Spinal cord (tissue), 9 donors: ENCODE measurements at regions not wholly inside any gene's neighbourhood (a gene's known extent, or its start where the extent isn't known, plus 50 kb on each side); places are given as distances from the start of the nearest gene placed in this dataset.
"Not testable (repeated sequence)": the region's sequence is repeated elsewhere in the genome, so short reads cannot be mapped to it uniquely, and the experiment has no call there.

Experiments used
- DNase-seq, 6 donors: peaks; one replicate each; pipeline versions ENCODE4 v3.0.0 to v3.0.0-alpha.2; 2013 to 2015; ENCODE audit warnings: low spot score in 6 of 6, low read depth in 4 of 6
- H3K27ac ChIP-seq: one replicate; pipeline ENCODE4 v1.5.1; 2013; ENCODE audit warnings: low read depth, low read length, control low read depth
- H3K27me3 ChIP-seq: one replicate; pipeline ENCODE4 v1.6.1; 2013; ENCODE audit warnings: low read length; ENCODE audit not compliant: control insufficient read depth, insufficient read depth
- H3K36me3 ChIP-seq: one replicate; pipeline ENCODE4 v1.6.1; 2013; ENCODE audit warnings: low read length; ENCODE audit not compliant: control insufficient read depth, insufficient read depth
- H3K4me1 ChIP-seq: one replicate; pipeline ENCODE4 v1.6.1; 2013; ENCODE audit warnings: low read length; ENCODE audit not compliant: control insufficient read depth, insufficient read depth
- H3K4me3 ChIP-seq: one replicate; pipeline ENCODE4 v1.5.1; 2013; ENCODE audit warnings: low read depth, low read length, control low read depth
- H3K9me3 ChIP-seq: one replicate; pipeline ENCODE4 v1.6.1; 2013; ENCODE audit warnings: low read length; ENCODE audit not compliant: control insufficient read depth, insufficient read depth
- WGBS: methylation state at CpG from one replicate; pipeline ENCODE4 v1.1.5; 2013; ENCODE audit warnings: missing lambda C conversion rate; ENCODE audit not compliant: insufficient coverage; 5-methylcytosine and 5-hydroxymethylcytosine counted together
- donor health status: healthy.

GRCh38 chr6:6438286-6438685 lies 117.8 kb upstream of the F13A1 start:
- 67% methylated on average over 1 of the region's 2 CpGs for WGBS
- peak in 1 of 6 donors; percentile 62 for DNase-seq
- Histone ChIP-seq H3K4me1 (no peaks in the 10 kb centered on the region), H3K27me3 (no peaks in the 10 kb centered on the region), H3K36me3 (no peaks in the 10 kb centered on the region), H3K27ac (no peak overlapping the region), H3K4me3 (no peak overlapping the region), H3K9me3 (no peaks in the 10 kb centered on the region)

- WGBS = 60% methylated on average over 1 of the region's 1 CpG
- Histone ChIP-seq H3K4me1 (no peaks in the 10 kb centered on the region), H3K9me3 (no peaks in the 10 kb centered on the region), H3K27ac (no peak overlapping the region), H3K27me3 (no peaks in the 10 kb centered on the region), H3K36me3 (no peaks in the 10 kb centered on the region), H3K4me3 (no peak overlapping the region)
- peak in 4 of 6 donors; percentile 2 to 41 (median 19) for DNase-seq
These were observed 119.3 kb upstream of the F13A1 start for GRCh38 chr6:6439778-6440177.

- Histone ChIP-seq H3K4me1 (no peaks in the 10 kb centered on the region), H3K36me3 (no peaks in the 10 kb centered on the region), H3K9me3 (no peaks in the 10 kb centered on the region), H3K27ac (no peak overlapping the region), H3K4me3 (no peak overlapping the region), H3K27me3 (no peaks in the 10 kb centered on the region)
- no peak for DNase-seq
- WGBS = no CpG with 5 or more reads among the region's 2 CpGs
These were observed 131.5 kb upstream of the F13A1 start for GRCh38 chr6:6452002-6452401.

- Histone ChIP-seq H3K27ac (no peak overlapping the region), H3K27me3 (no peaks in the 10 kb centered on the region), H3K4me3 (no peak overlapping the region), H3K4me1 (no peaks in the 10 kb centered on the region), H3K9me3 (no peaks in the 10 kb centered on the region), H3K36me3 (no peaks in the 10 kb centered on the region)
- WGBS = no CpG with 5 or more reads among the region's 1 CpG
- no peak for DNase-seq
These were observed 132.7 kb upstream of the F13A1 start for GRCh38 chr6:6453186-6453585.

- 89% methylated on average over 2 of the region's 2 CpGs for WGBS
- no peaks in the 10 kb centered on the region for H3K27me3 ChIP-seq
- no peaks in the 10 kb centered on the region for H3K9me3 ChIP-seq
- no peaks in the 10 kb centered on the region for H3K4me1 ChIP-seq
- no peak overlapping the region for H3K4me3 ChIP-seq
- peak in 1 of 6 donors; percentile 14 for DNase-seq
- H3K36me3 ChIP-seq = no peaks in the 10 kb centered on the region
- H3K27ac ChIP-seq = no peak overlapping the region
These were observed 133.2 kb upstream of the LY86 start for GRCh38 chr6:6455272-6455671.

GRCh38 chr6:6458172-6458571 lies 130.3 kb upstream of the LY86 start:
- Histone ChIP-seq H3K27ac (no peak overlapping the region), H3K4me1 (no peaks in the 10 kb centered on the region), H3K36me3 (no peaks in the 10 kb centered on the region), H3K27me3 (no peaks in the 10 kb centered on the region), H3K4me3 (no peak overlapping the region), H3K9me3 (no peaks in the 10 kb centered on the region)
- no peak for DNase-seq
- no CpG with 5 or more reads among the region's 2 CpGs for WGBS

- DNase-seq, H3K9me3 ChIP-seq, H3K27ac ChIP-seq, H3K4me3 ChIP-seq, H3K27me3 ChIP-seq, H3K4me1 ChIP-seq, H3K36me3 ChIP-seq: not testable (repeated sequence)
- 100% methylated on average over 2 of the region's 4 CpGs for WGBS
These were observed 128.6 kb upstream of the LY86 start for GRCh38 chr6:6459963-6460362.

GRCh38 chr6:6460416-6460815 lies 128.1 kb upstream of the LY86 start:
- Histone ChIP-seq H3K4me1 (no peaks in the 10 kb centered on the region), H3K27me3 (no peaks in the 10 kb centered on the region), H3K27ac (no peak overlapping the region), H3K36me3 (no peaks in the 10 kb centered on the region), H3K9me3 (no peaks in the 10 kb centered on the region), H3K4me3 (no peak overlapping the region)
- WGBS = 100% methylated on average over 1 of the region's 2 CpGs
- DNase-seq = no peak

- Histone ChIP-seq H3K27ac (no peak overlapping the region), H3K4me3 (no peak overlapping the region), H3K4me1 (no peaks in the 10 kb centered on the region), H3K36me3 (no peaks in the 10 kb centered on the region), H3K9me3 (no peaks in the 10 kb centered on the region), H3K27me3 (no peaks in the 10 kb centered on the region)
- no CpG with 5 or more reads among the region's 4 CpGs for WGBS
- no peak for DNase-seq
These were observed 127.4 kb upstream of the LY86 start for GRCh38 chr6:6461138-6461537.

GRCh38 chr6:6466967-6467761 lies 121.4 kb upstream of the LY86 start:
- no peak for DNase-seq
- no peaks in the 10 kb centered on the region for H3K4me1 ChIP-seq
- H3K4me3 ChIP-seq = no peak overlapping the region
- H3K27me3 ChIP-seq = no peaks in the 10 kb centered on the region
- no peaks in the 10 kb centered on the region for H3K9me3 ChIP-seq
- no peak overlapping the region for H3K27ac ChIP-seq
- 80% methylated on average over 4 of the region's 12 CpGs for WGBS
- H3K36me3 ChIP-seq = no peaks in the 10 kb centered on the region
